ENCODE measurements at regions not wholly inside any gene's neighbourhood (a gene's known extent, or its start where the extent isn't known, plus 50 kb on each side); places are given as distances from the start of the nearest gene placed in this dataset.

- Histone ChIP-seq H3K4me2 (ENCODE audit: insufficient read depth, low read length) (no peak overlapping the region), H3K79me2 (ENCODE audit: control insufficient read depth, insufficient read depth, low read length) (no peaks in the 10 kb centered on the region), H4K20me1 (replicated peaks; ENCODE audit: control insufficient read depth, extremely low read depth, insufficient read depth, low read length) (no peaks in the 10 kb centered on the region), H2AFZ (ENCODE audit: low read depth, low read length) (no peak overlapping the region), H3K9me3 (replicated peaks; ENCODE audit: control insufficient read depth, insufficient read depth, low read length) (peaks cover 9% of the 10 kb centered on the region), H3K4me1 (ENCODE audit: control insufficient read depth, extremely low read depth, insufficient read depth, low read length) (no peaks in the 10 kb centered on the region), H3K4me3 (replicated peaks in 1 of 3; ENCODE audit: insufficient read depth in 1 of 3, low read depth in 1 of 3, low read length in 3 of 3) (no peak overlapping the region), H3K9me1 (replicated peaks; ENCODE audit: control insufficient read depth, extremely low read depth, insufficient read depth, low read length) (no peaks in the 10 kb centered on the region), H3K36me3 (ENCODE audit: control insufficient read depth in 2 of 2, extremely low read depth in 1 of 2, insufficient read depth in 2 of 2, low read length in 2 of 2) (no peaks in the 10 kb centered on the region), H3K27ac (ENCODE audit: insufficient read depth, low read depth, low read length) (no peak overlapping the region), H3K9ac (replicated peaks; ENCODE audit: extremely low read depth, insufficient read depth, low read length) (no peak overlapping the region), H3K27me3 (ENCODE audit: control insufficient read depth in 2 of 2, insufficient read depth in 2 of 2, low read length in 2 of 2) (no peaks in the 10 kb centered on the region)
- TF ChIP-seq EZH2 (IDR thresholded peaks at IDR 0.05; ENCODE audit: borderline replicate concordance, low read depth, low read length, severe bottlenecking) (no peak), POLR2AphosphoS5 (IDR thresholded peaks at IDR 0.05; ENCODE audit: insufficient read depth, low read depth, low read length) (no peak), MYC (IDR thresholded peaks at IDR 0.05; ENCODE audit: low read depth, low read length) (no peak), GATA2 (IDR thresholded peaks at IDR 0.05; ENCODE audit: insufficient read depth, insufficient read length, low read depth, low read length) (no peak), JUN (IDR thresholded peaks at IDR 0.05; ENCODE audit: borderline replicate concordance, insufficient read depth, insufficient read length, low read depth) (no peak), FOS (IDR thresholded peaks at IDR 0.05; ENCODE audit: borderline replicate concordance, insufficient read depth, low read length) (no peak), POLR2A (IDR thresholded peaks at IDR 0.05; ENCODE audit: low read depth, low read length) (no peak), MAX (IDR thresholded peaks at IDR 0.05; ENCODE audit: insufficient read depth, insufficient read length) (no peak), CTCF (IDR thresholded peaks at IDR 0.05; ENCODE audit: extremely low read depth in 1 of 2, insufficient read depth in 1 of 2, low read depth in 1 of 2, low read length in 2 of 2) (no peak)
- CTCF ChIA-PET, result no interaction called here
- BruUV-seq (replicated peaks), result no TSS peak
- FAIRE-seq (no peak), DNase-seq (ENCODE audit: low read depth, low spot score) (no peak)
- intact Hi-C loops (cut with micrococcal nuclease), result no loop called here
- dilution Hi-C loops (cut with MboI; ENCODE audit: extremely low pct_ligation_motif_present, low sequenced_read_pairs), result no loop called here
- POLR2A ChIA-PET, result no interaction called here
Measured at GRCh38 chr5:4395752-4396151, 744.4 kb upstream of the ADAMTS16 start.
